NCI-H2227 (cell line): ENCODE measurements at regions not wholly inside any gene's neighbourhood (a gene's known extent, or its start where the extent isn't known, plus 50 kb on each side); places are given as distances from the start of the nearest gene placed in this dataset.
"Not testable (repeated sequence)": the region's sequence is repeated elsewhere in the genome, so short reads cannot be mapped to it uniquely, and the experiment has no call there.

Experiments used
- DNase-seq: peaks from one replicate; lab custom pipeline; 2025; ENCODE audit not compliant: unreplicated experiment; lab: John Stamatoyannopoulos, UW

GRCh38 chr10:15921423-15921945 lies 61.2 kb upstream of the MINDY3 start:
- DNase-seq = peak; percentile 43

GRCh38 chr10:15931376-15931775 lies 71.1 kb upstream of the MINDY3 start:
- DNase-seq = no peak

- DNase-seq = not testable (repeated sequence)
Observed at GRCh38 chr10:15939543-15939942, 79.2 kb upstream of the MINDY3 start.

GRCh38 chr10:15943426-15943825 lies 83.1 kb upstream of the MINDY3 start:
- no peak for DNase-seq

- no peak for DNase-seq
Observed at GRCh38 chr10:15954188-15954587, 93.9 kb upstream of the MINDY3 start.

- no peak for DNase-seq
Observed at GRCh38 chr10:15960277-15960676, 100.0 kb upstream of the MINDY3 start.

- not testable (repeated sequence) for DNase-seq
Observed at GRCh38 chr10:15972736-15973135, 112.4 kb upstream of the MINDY3 start.

GRCh38 chr10:15985690-15986089 lies 125.4 kb upstream of the MINDY3 start:
- DNase-seq = no peak

- DNase-seq = no peak
Observed at GRCh38 chr10:15990535-15991129, 130.3 kb upstream of the MINDY3 start.

- DNase-seq = no peak
Observed at GRCh38 chr10:15997313-15997712, 137.0 kb upstream of the MINDY3 start.

- DNase-seq = no peak
Observed at GRCh38 chr10:16001581-16001980, 141.3 kb upstream of the MINDY3 start.

- DNase-seq = no peak
Observed at GRCh38 chr10:16009785-16010184, 149.5 kb upstream of the MINDY3 start.

GRCh38 chr10:16011548-16011947 lies 151.2 kb upstream of the MINDY3 start:
- no peak for DNase-seq

- no peak for DNase-seq
Observed at GRCh38 chr10:16014469-16014868, 154.2 kb upstream of the MINDY3 start.

- DNase-seq = no peak
Observed at GRCh38 chr10:16016688-16017087, 156.4 kb upstream of the MINDY3 start.

- no peak for DNase-seq
Observed at GRCh38 chr10:16020836-16021235, 160.5 kb upstream of the MINDY3 start.

- not testable (repeated sequence) for DNase-seq
Observed at GRCh38 chr10:16026832-16027231, 166.5 kb upstream of the MINDY3 start.

- DNase-seq = no peak
Observed at GRCh38 chr10:16030562-16030961, 170.3 kb upstream of the MINDY3 start.

GRCh38 chr10:16049050-16049449 lies 188.7 kb upstream of the MINDY3 start:
- no peak for DNase-seq

GRCh38 chr10:16049782-16050181 lies 189.5 kb upstream of the MINDY3 start:
- DNase-seq = no peak

GRCh38 chr10:16063350-16063749 lies 203.0 kb upstream of the MINDY3 start:
- no peak for DNase-seq

GRCh38 chr10:16083551-16083950 lies 223.2 kb upstream of the MINDY3 start:
- DNase-seq = not testable (repeated sequence)

- DNase-seq = no peak
Observed at GRCh38 chr10:16105082-16105481, 244.8 kb upstream of the MINDY3 start.
